ENCODE measurements at regions not wholly inside any gene's neighbourhood (a gene's known extent, or its start where the extent isn't known, plus 50 kb on each side); places are given as distances from the start of the nearest gene placed in this dataset.

DNA sequence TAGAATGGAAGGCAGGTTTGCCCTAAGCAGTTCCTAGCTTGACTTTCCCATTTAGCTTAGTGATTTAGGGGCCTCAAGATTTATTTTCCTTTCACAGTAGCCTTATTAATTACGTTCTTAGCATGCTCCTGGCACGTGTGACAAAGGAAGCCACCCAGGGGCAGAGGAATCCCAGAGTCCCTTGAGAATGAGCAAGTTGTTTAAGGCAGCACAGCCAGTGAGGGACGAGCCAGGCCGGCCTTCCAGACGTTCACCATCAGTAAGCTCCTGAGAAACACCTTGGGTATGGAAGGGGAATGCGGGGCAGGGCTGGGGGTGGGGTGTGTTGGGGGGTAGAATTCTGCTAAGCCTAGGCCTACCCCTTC, 76.3 kb downstream of the SOWAHC start:
- Histone ChIP-seq H3K27ac (ENCODE audit: low read depth, low read length) (no peak overlapping the region), H4K20me1 (ENCODE audit: insufficient read depth) (no peaks in the 10 kb centered on the region), H3K9ac (ENCODE audit: low read length) (no peak overlapping the region), H3K4me2 (ENCODE audit: low read length) (no peak overlapping the region), H3K27me3 (ENCODE audit: insufficient read depth, low read length) (no peaks in the 10 kb centered on the region), H3K79me2 (ENCODE audit: insufficient read depth, low read length) (no peaks in the 10 kb centered on the region), H3K4me1 (ENCODE audit: control insufficient read depth in 1 of 2, insufficient read depth in 2 of 2, low read length in 2 of 2) (peaks cover 2 to 18% of the 10 kb centered on the region in 2 experiments; a peak in 3 of 4 replicates), H3K4me3 (replicated peaks in 1 of 2; ENCODE audit: low read depth in 1 of 2, low read length in 2 of 2) (no peak overlapping the region), H3K9me3 (ENCODE audit: control insufficient read depth in 1 of 2, insufficient read depth in 1 of 2, low read depth in 1 of 2, low read length in 2 of 2) (no peaks in the 10 kb centered on the region), H3K9me2 (ENCODE audit: insufficient read depth) (no peaks in the 10 kb centered on the region), H2AFZ (ENCODE audit: low read depth, low read length, poor library complexity, severe bottlenecking) (no peak overlapping the region), H3K36me3 (ENCODE audit: control insufficient read depth in 1 of 2, insufficient read depth in 2 of 2, low read length in 2 of 2) (no peaks in the 10 kb centered on the region)
- DNase-seq (ENCODE audit: low read depth, low spot score) = no peak
- BruUV-seq (replicated peaks) = no TSS peak
- TF ChIP-seq, protein P1, sequence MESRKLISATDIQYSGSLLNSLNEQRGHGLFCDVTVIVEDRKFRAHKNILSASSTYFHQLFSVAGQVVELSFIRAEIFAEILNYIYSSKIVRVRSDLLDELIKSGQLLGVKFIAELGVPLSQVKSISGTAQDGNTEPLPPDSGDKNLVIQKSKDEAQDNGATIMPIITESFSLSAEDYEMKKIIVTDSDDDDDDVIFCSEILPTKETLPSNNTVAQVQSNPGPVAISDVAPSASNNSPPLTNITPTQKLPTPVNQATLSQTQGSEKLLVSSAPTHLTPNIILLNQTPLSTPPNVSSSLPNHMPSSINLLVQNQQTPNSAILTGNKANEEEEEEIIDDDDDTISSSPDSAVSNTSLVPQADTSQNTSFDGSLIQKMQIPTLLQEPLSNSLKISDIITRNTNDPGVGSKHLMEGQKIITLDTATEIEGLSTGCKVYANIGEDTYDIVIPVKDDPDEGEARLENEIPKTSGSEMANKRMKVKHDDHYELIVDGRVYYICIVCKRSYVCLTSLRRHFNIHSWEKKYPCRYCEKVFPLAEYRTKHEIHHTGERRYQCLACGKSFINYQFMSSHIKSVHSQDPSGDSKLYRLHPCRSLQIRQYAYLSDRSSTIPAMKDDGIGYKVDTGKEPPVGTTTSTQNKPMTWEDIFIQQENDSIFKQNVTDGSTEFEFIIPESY (IDR thresholded peaks at IDR 0.05; ENCODE audit: extremely low read depth, insufficient replicate concordance, low read length) = no peak
- TF ChIP-seq CTCF (IDR thresholded peaks at IDR 0.05 in 2 of 3, conservative IDR thresholded peaks at IDR 0.05 in 1 of 3; ENCODE audit: borderline replicate concordance in 1 of 3, insufficient read depth in 1 of 3, low read depth in 2 of 3, low read length in 2 of 3) (no peak), EGR1 (IDR thresholded peaks at IDR 0.05; ENCODE audit: low read depth) (no peak), POLR2AphosphoS5 (IDR thresholded peaks at IDR 0.05; ENCODE audit: low read depth, low read length) (no peak), JUND (IDR thresholded peaks at IDR 0.05) (no peak), POLR2A (IDR thresholded peaks at IDR 0.05; ENCODE audit: borderline replicate concordance, extremely low read depth, insufficient read depth, insufficient read length) (no peak), ELF1 (IDR thresholded peaks at IDR 0.05; ENCODE audit: borderline replicate concordance, low read depth) (no peak), EZH2phosphoT487 (IDR thresholded peaks at IDR 0.05; ENCODE audit: borderline replicate concordance) (no peak), SP1 (IDR thresholded peaks at IDR 0.05; ENCODE audit: low read depth) (no peak), ZFX (IDR thresholded peaks at IDR 0.05) (no peak), ZNF274 (IDR thresholded peaks at IDR 0.05; ENCODE audit: low read depth, low read length) (no peak), YY1 (IDR thresholded peaks at IDR 0.05; ENCODE audit: extremely low read depth, insufficient replicate concordance, low read depth, low read length) (no peak), FOSL1 (IDR thresholded peaks at IDR 0.05; ENCODE audit: low read depth) (no peak), SRF (IDR thresholded peaks at IDR 0.05; ENCODE audit: low read depth) (no peak), EZH2 (IDR thresholded peaks at IDR 0.05) (no peak), SIN3A (IDR thresholded peaks at IDR 0.05; ENCODE audit: low read depth) (no peak), ATF3 (IDR thresholded peaks at IDR 0.05) (no peak), RAD21 (IDR thresholded peaks at IDR 0.05; ENCODE audit: low read depth) (no peak)
- TF ChIP-seq, protein P2, sequence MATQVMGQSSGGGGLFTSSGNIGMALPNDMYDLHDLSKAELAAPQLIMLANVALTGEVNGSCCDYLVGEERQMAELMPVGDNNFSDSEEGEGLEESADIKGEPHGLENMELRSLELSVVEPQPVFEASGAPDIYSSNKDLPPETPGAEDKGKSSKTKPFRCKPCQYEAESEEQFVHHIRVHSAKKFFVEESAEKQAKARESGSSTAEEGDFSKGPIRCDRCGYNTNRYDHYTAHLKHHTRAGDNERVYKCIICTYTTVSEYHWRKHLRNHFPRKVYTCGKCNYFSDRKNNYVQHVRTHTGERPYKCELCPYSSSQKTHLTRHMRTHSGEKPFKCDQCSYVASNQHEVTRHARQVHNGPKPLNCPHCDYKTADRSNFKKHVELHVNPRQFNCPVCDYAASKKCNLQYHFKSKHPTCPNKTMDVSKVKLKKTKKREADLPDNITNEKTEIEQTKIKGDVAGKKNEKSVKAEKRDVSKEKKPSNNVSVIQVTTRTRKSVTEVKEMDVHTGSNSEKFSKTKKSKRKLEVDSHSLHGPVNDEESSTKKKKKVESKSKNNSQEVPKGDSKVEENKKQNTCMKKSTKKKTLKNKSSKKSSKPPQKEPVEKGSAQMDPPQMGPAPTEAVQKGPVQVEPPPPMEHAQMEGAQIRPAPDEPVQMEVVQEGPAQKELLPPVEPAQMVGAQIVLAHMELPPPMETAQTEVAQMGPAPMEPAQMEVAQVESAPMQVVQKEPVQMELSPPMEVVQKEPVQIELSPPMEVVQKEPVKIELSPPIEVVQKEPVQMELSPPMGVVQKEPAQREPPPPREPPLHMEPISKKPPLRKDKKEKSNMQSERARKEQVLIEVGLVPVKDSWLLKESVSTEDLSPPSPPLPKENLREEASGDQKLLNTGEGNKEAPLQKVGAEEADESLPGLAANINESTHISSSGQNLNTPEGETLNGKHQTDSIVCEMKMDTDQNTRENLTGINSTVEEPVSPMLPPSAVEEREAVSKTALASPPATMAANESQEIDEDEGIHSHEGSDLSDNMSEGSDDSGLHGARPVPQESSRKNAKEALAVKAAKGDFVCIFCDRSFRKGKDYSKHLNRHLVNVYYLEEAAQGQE (IDR thresholded peaks at IDR 0.05; ENCODE audit: low read depth) = no peak
- ChIA-PET RAD21 (ENCODE audit: low non-redundant PET in 1 of 2, low total read pairs in 2 of 2, uncharacterized antibody in 2 of 2, unreplicated experiment in 2 of 2) (no interaction called here), CTCF (no interaction called here), POLR2A (no interaction called here)
- intact Hi-C loops (cut with micrococcal nuclease) = no loop called here
- no peak for ATAC-seq
